ENCODE measurements at regions not wholly inside any gene's neighbourhood (a gene's known extent, or its start where the extent isn't known, plus 50 kb on each side); places are given as distances from the start of the nearest gene placed in this dataset.

GRCh38 chr10:78868456-78868855 is 200.3 kb upstream of the ZMIZ1 start:
- TF ChIP-seq TAF1 (IDR thresholded peaks at IDR 0.05; ENCODE audit: borderline replicate concordance, insufficient read depth, low read length) (no peak), POLR2AphosphoS5 (IDR thresholded peaks at IDR 0.05; ENCODE audit: low read depth, low read length) (no peak), REST (IDR thresholded peaks at IDR 0.05; ENCODE audit: insufficient read depth in 1 of 2, low read depth in 2 of 2, low read length in 2 of 2) (no peak)
